BE2C (cell line): ENCODE measurements at regions not wholly inside any gene's neighbourhood (a gene's known extent, or its start where the extent isn't known, plus 50 kb on each side); places are given as distances from the start of the nearest gene placed in this dataset.

Experiments used
- DNase-seq: peaks from one replicate; pipeline ENCODE4 v3.0.0-alpha.2; 2020
- H3K27me3 ChIP-seq: fragments of 250-450 bp; sonication (Bioruptor Pico); 2 replicates; pipeline ENCODE4 v1.5.1; 2020; ENCODE audit warnings: mild to moderate bottlenecking
- H3K36me3 ChIP-seq: fragments of 250-450 bp; sonication (Bioruptor Pico); 2 replicates; pipeline ENCODE4 v1.5.1; 2020; ENCODE audit warnings: mild to moderate bottlenecking
- H3K4me1 ChIP-seq: fragments of 250-450 bp; sonication (Bioruptor Pico); 2 replicates; pipeline ENCODE4 v1.5.1; 2020
- H3K4me3 ChIP-seq: 2 replicates; pipeline ENCODE4 v1.5.1; 2011; ENCODE audit warnings: low read depth, low read length
- H3K9me3 ChIP-seq: fragments of 250-450 bp; sonication (Bioruptor Pico); 2 replicates; pipeline ENCODE4 v1.5.1; 2020
- TF ChIP-seq, protein P1 (sequence below): IDR thresholded peaks from 2 replicates; pipeline ENCODE4 v1.5.1; 2012; ENCODE audit warnings: mild to moderate bottlenecking, low read depth, low read length

- H3K27me3 ChIP-seq, result peaks cover 6% of the 10 kb centered on the region
- H3K36me3 ChIP-seq, result no peaks in the 10 kb centered on the region
- no peak overlapping the region for H3K4me3 ChIP-seq
- no peaks in the 10 kb centered on the region for H3K9me3 ChIP-seq
- peaks cover 4% of the 10 kb centered on the region; the same call in 1 of the 2 replicates for H3K4me1 ChIP-seq
- TF ChIP-seq, protein P1, sequence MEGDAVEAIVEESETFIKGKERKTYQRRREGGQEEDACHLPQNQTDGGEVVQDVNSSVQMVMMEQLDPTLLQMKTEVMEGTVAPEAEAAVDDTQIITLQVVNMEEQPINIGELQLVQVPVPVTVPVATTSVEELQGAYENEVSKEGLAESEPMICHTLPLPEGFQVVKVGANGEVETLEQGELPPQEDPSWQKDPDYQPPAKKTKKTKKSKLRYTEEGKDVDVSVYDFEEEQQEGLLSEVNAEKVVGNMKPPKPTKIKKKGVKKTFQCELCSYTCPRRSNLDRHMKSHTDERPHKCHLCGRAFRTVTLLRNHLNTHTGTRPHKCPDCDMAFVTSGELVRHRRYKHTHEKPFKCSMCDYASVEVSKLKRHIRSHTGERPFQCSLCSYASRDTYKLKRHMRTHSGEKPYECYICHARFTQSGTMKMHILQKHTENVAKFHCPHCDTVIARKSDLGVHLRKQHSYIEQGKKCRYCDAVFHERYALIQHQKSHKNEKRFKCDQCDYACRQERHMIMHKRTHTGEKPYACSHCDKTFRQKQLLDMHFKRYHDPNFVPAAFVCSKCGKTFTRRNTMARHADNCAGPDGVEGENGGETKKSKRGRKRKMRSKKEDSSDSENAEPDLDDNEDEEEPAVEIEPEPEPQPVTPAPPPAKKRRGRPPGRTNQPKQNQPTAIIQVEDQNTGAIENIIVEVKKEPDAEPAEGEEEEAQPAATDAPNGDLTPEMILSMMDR, result no peak
- DNase-seq, result no peak
These were observed 54.9 kb upstream of the DAB2IP start for GRCh38 chr9:121596515-121596914.

DNA sequence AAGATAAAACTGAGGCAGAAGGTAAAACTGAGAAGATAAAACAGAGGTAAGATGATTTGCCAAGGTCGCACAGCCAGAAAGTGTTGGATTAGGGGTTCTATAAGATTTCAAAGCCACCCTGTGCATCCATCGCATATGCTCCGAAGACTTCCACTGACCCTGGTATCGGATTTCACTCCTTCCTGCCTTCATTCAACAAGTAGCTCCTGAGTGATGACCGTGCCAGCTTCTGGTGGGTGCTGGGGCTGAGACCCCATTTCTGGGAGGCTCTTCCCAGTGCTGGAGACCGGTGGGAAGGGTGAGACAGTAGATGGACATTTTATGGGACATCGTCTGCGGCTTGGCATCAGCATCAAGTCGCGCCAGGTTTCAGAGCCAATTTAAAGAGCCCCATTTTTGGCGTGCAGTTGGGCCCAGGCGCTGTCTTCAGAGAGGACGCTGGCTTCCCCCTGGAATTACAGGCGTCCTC, 53.7 kb upstream of the DAB2IP start:
- no peak for DNase-seq
- Histone ChIP-seq H3K4me1 (peaks cover 4% of the 10 kb centered on the region; the same call in 1 of the 2 replicates), H3K27me3 (peaks cover 6% of the 10 kb centered on the region), H3K9me3 (no peaks in the 10 kb centered on the region), H3K36me3 (no peaks in the 10 kb centered on the region), H3K4me3 (no peak overlapping the region)
- TF ChIP-seq, protein P1, result no peak

DNA sequence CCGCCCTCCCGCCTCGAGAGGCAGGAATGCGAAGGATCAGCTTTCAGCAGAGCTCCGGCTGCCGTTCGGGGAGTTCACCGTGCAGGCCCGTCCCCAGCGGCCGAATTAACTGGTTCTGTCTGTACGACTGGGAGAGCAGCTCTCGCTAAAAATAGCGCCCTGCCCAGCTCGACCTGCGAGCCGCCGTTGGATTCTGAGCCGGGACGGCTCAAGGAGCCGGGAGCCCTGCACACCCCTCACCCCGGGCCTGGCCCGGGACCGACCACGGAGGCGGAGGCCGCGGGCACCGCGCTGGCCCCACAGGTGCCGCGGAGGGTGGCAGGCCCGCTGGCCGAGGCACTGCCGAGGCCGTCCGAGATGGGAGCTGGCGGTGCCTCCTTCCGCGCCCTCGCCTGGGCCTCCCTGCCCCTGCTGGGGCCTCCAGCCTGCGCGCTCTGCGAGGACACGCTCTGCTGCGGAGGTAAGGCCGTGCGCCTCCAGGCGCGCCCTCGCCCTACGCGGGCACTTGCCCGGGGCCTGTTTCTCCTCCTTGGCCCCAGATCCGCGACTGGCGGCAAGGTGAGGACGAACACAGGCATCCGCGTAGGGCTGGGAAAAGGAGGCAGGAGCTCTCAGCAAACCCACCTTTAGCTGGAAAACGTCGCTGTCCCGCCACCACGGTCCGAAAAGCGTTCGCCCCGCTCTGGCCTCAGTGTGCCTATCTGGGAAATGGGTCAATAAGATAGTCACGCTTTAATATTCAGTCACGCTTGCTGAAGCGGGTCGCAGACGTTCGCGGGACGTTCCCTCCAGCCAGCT, 53.1 kb upstream of the DAB2IP start:
- H3K4me3 ChIP-seq, result no peak overlapping the region
- peaks cover 6% of the 10 kb centered on the region for H3K27me3 ChIP-seq
- DNase-seq, result no peak

GRCh38 chr9:121598965-121599871, 52.2 kb upstream of the DAB2IP start:
- no peaks in the 10 kb centered on the region for H3K36me3 ChIP-seq
- peak overlapping the region; percentile 53 for H3K4me3 ChIP-seq
- TF ChIP-seq, protein P1, result no peak
- peak; percentile 67 for DNase-seq
- peaks cover 6% of the 10 kb centered on the region for H3K27me3 ChIP-seq
- H3K4me1 ChIP-seq, result peaks cover 14% of the 10 kb centered on the region
- no peaks in the 10 kb centered on the region for H3K9me3 ChIP-seq

More for the DNA sequence above, 53.1 kb upstream of the DAB2IP start:
- Histone ChIP-seq H3K9me3 (no peaks in the 10 kb centered on the region), H3K4me1 (peaks cover 9% of the 10 kb centered on the region), H3K36me3 (no peaks in the 10 kb centered on the region)
- TF ChIP-seq, protein P1, result no peak

- TF ChIP-seq, protein P1, result no peak
- peaks cover 6% of the 10 kb centered on the region for H3K27me3 ChIP-seq
- no peaks in the 10 kb centered on the region for H3K9me3 ChIP-seq
- no peak for DNase-seq
- no peaks in the 10 kb centered on the region for H3K36me3 ChIP-seq
- H3K4me3 ChIP-seq, result peak overlapping the region; percentile 53
- peaks cover 14% of the 10 kb centered on the region for H3K4me1 ChIP-seq
These were observed 51.4 kb upstream of the DAB2IP start for GRCh38 chr9:121599872-121600585.
